NB4 (cell line): ENCODE measurements at regions not wholly inside any gene's neighbourhood (a gene's known extent, or its start where the extent isn't known, plus 50 kb on each side); places are given as distances from the start of the nearest gene placed in this dataset.

ENCODE experiments used
- MYC ChIP-seq: IDR thresholded peaks from 2 replicates; pipeline ENCODE4 v1.6.1; 2011; ENCODE audit warnings: low read depth, low read length
- POLR2A ChIP-seq: IDR thresholded peaks from 2 replicates; pipeline ENCODE4 v1.6.1; 2011; ENCODE audit warnings: mild to moderate bottlenecking; ENCODE audit not compliant: insufficient read length; ENCODE audit errors: extremely low read depth
- TF ChIP-seq, protein P1 (sequence below): IDR thresholded peaks from one replicate; pipeline ENCODE4 v1.5.1; 2012; ENCODE audit warnings: low read depth, low read length
- TF ChIP-seq, protein P2 (sequence below): IDR thresholded peaks from 2 replicates; pipeline ENCODE4 v1.6.1; 2011; ENCODE audit warnings: low read depth, low read length

DNA sequence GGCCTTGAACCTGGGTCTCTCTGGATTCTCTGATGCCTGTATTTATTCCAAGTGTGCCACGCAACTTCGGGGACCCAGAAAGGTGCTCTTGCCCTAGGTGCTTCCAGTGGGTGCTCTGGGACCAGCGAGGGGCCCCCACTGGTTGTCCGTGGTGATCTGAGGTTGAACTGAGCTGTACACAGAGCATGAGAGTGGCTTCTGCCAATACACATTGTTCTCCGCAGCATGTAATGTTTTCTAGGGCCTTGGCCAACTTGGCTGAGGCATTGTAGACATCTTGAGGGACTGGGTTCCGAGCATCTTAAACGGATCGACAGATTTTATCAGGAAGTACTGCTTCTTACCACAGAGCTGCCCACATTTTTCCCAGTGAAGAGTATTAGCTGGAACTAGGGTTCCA is 117.9 kb downstream of the MTX3 start:
- TF ChIP-seq, protein P1, sequence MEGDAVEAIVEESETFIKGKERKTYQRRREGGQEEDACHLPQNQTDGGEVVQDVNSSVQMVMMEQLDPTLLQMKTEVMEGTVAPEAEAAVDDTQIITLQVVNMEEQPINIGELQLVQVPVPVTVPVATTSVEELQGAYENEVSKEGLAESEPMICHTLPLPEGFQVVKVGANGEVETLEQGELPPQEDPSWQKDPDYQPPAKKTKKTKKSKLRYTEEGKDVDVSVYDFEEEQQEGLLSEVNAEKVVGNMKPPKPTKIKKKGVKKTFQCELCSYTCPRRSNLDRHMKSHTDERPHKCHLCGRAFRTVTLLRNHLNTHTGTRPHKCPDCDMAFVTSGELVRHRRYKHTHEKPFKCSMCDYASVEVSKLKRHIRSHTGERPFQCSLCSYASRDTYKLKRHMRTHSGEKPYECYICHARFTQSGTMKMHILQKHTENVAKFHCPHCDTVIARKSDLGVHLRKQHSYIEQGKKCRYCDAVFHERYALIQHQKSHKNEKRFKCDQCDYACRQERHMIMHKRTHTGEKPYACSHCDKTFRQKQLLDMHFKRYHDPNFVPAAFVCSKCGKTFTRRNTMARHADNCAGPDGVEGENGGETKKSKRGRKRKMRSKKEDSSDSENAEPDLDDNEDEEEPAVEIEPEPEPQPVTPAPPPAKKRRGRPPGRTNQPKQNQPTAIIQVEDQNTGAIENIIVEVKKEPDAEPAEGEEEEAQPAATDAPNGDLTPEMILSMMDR, result no peak
- TF ChIP-seq POLR2A (no peak), MYC (no peak)
- TF ChIP-seq, protein P2, sequence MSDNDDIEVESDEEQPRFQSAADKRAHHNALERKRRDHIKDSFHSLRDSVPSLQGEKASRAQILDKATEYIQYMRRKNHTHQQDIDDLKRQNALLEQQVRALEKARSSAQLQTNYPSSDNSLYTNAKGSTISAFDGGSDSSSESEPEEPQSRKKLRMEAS, result no peak
